PC-3 (cell line): ENCODE measurements at regions not wholly inside any gene's neighbourhood (a gene's known extent, or its start where the extent isn't known, plus 50 kb on each side); places are given as distances from the start of the nearest gene placed in this dataset.
"Not testable (repeated sequence)": the region's sequence is repeated elsewhere in the genome, so short reads cannot be mapped to it uniquely, and the experiment has no call there.

Source experiments
- CTCF ChIP-seq: fragments of 300-600 bp; sonication (generic); conservative IDR thresholded peaks from 2 replicates; pipeline ENCODE4 v1.5.1; 2017; ENCODE audit warnings: antibody characterized with exemption, low read depth, mild to moderate bottlenecking, low read length
- EZH2 ChIP-seq: fragments of 300-600 bp; sonication (generic); IDR thresholded peaks from one replicate; pipeline ENCODE4 v1.6.1; 2017; ENCODE audit warnings: antibody characterized with exemption, mild to moderate bottlenecking, low read length; ENCODE audit not compliant: unreplicated experiment
- EZH2phosphoT487 ChIP-seq: fragments of 300-600 bp; sonication (generic); IDR thresholded peaks from 2 replicates; pipeline ENCODE4 v1.6.1; 2018; ENCODE audit warnings: mild to moderate bottlenecking, antibody characterized with exemption, low read length, borderline replicate concordance

- TF ChIP-seq CTCF, EZH2, EZH2phosphoT487: not testable (repeated sequence)
Observed at GRCh38 chr21:35497522-35497921, 448.4 kb upstream of the RUNX1 start.
